Ishikawa (cell line): ENCODE measurements at regions not wholly inside any gene's neighbourhood (a gene's known extent, or its start where the extent isn't known, plus 50 kb on each side); places are given as distances from the start of the nearest gene placed in this dataset.
A peak's percentile ranks its signal among the peaks of the same experiment; 100 is the strongest.

Source experiments
- CEBPB ChIP-seq: IDR thresholded peaks from 2 replicates; pipeline ENCODE4 v1.6.1; 2012
- CREB1 ChIP-seq: IDR thresholded peaks from 2 replicates; pipeline ENCODE4 v1.6.1; 2012; ENCODE audit warnings: low read depth
- EGR1 ChIP-seq: IDR thresholded peaks from 2 replicates; pipeline ENCODE4 v1.6.1; 2012
- EP300 ChIP-seq: IDR thresholded peaks from 2 replicates; pipeline ENCODE4 v1.6.1; 2012; ENCODE audit warnings: borderline replicate concordance
- FOXM1 ChIP-seq: IDR thresholded peaks from 2 replicates; pipeline ENCODE4 v1.6.1; 2012; ENCODE audit warnings: low read depth, borderline replicate concordance
- MAX ChIP-seq: IDR thresholded peaks from 2 replicates; pipeline ENCODE4 v1.6.1; 2012
- NFIC ChIP-seq: IDR thresholded peaks from 2 replicates; pipeline ENCODE4 v1.6.1; 2012
- RAD21 ChIP-seq: IDR thresholded peaks from 2 replicates; pipeline ENCODE4 v1.6.1; 2012; ENCODE audit warnings: low read depth
- REST ChIP-seq: IDR thresholded peaks from 2 replicates; pipeline ENCODE4 v1.6.1; 2012; ENCODE audit warnings: low read depth, mild to moderate bottlenecking
- TAF1 ChIP-seq: IDR thresholded peaks from 2 replicates; pipeline ENCODE4 v1.6.1; 2012; ENCODE audit warnings: low read depth, mild to moderate bottlenecking
- TCF12 ChIP-seq: IDR thresholded peaks from 2 replicates; pipeline ENCODE4 v1.6.1; 2012; ENCODE audit warnings: low read depth
- TEAD4 ChIP-seq: IDR thresholded peaks from 2 replicates; pipeline ENCODE4 v1.6.1; 2012
- USF1 ChIP-seq: IDR thresholded peaks from 2 replicates; pipeline ENCODE4 v1.6.1; 2012
- YY1 ChIP-seq: IDR thresholded peaks from 2 replicates; pipeline ENCODE4 v1.6.1; 2012; ENCODE audit warnings: low read depth
- ZBTB7A ChIP-seq: IDR thresholded peaks from 2 replicates; pipeline ENCODE4 v1.6.1; 2012; ENCODE audit warnings: low read depth

GRCh38 chr12:72139411-72139810 is 132.8 kb upstream of the TRHDE start:
- no peak for TF ChIP-seq CREB1
- TF ChIP-seq TEAD4: no peak
- TF ChIP-seq TCF12: no peak
- no peak for TF ChIP-seq TAF1
- TF ChIP-seq REST: no peak
- no peak for TF ChIP-seq USF1
- no peak for TF ChIP-seq ZBTB7A
- no peak for TF ChIP-seq FOXM1
- no peak for TF ChIP-seq EP300
- TF ChIP-seq CEBPB: no peak
- no peak for TF ChIP-seq RAD21
- no peak for TF ChIP-seq YY1
- TF ChIP-seq MAX: no peak
- no peak for TF ChIP-seq EGR1
- no peak for TF ChIP-seq NFIC

GRCh38 chr12:72141381-72141780 is 130.8 kb upstream of the TRHDE start:
- TF ChIP-seq NFIC: peak; percentile 85
- no peak for TF ChIP-seq EP300
- no peak for TF ChIP-seq REST

GRCh38 chr12:72144553-72144952 is 127.6 kb upstream of the TRHDE start:
- no peak for TF ChIP-seq REST
- no peak for TF ChIP-seq NFIC
- TF ChIP-seq TCF12: no peak
- no peak for TF ChIP-seq FOXM1
- TF ChIP-seq YY1: no peak
- no peak for TF ChIP-seq CEBPB
- no peak for TF ChIP-seq TAF1
- no peak for TF ChIP-seq CREB1
- no peak for TF ChIP-seq TEAD4
- TF ChIP-seq EP300: no peak

- TF ChIP-seq RAD21: no peak
- no peak for TF ChIP-seq NFIC
- no peak for TF ChIP-seq FOXM1
- no peak for TF ChIP-seq TCF12
- no peak for TF ChIP-seq USF1
- TF ChIP-seq CEBPB: no peak
- no peak for TF ChIP-seq REST
- no peak for TF ChIP-seq EP300
- no peak for TF ChIP-seq TEAD4
- no peak for TF ChIP-seq CREB1
- no peak for TF ChIP-seq YY1
- TF ChIP-seq EGR1: no peak
- TF ChIP-seq ZBTB7A: no peak
- no peak for TF ChIP-seq TAF1
- TF ChIP-seq MAX: no peak
Measured at GRCh38 chr12:72146495-72146894, 125.7 kb upstream of the TRHDE start.
